ENCODE measurements at regions not wholly inside any gene's neighbourhood (a gene's known extent, or its start where the extent isn't known, plus 50 kb on each side); places are given as distances from the start of the nearest gene placed in this dataset.
"Not testable (repeated sequence)": the region's sequence is repeated elsewhere in the genome, so short reads cannot be mapped to it uniquely, and the experiment has no call there.

GRCh38 chrX:80556148-80556547 is 135.9 kb downstream of the TENT5D start:
- no peak overlapping the region for H3K4me3 ChIP-seq (ENCODE audit: low read depth, low read length)
- TF ChIP-seq CTCF (IDR thresholded peaks at IDR 0.05; ENCODE audit: insufficient read depth, low read length, poor library complexity, severe bottlenecking) = no peak
- H3K27me3 ChIP-seq (ENCODE audit: control insufficient read depth, insufficient read depth, low read length) = no peaks in the 10 kb centered on the region
- DNase-seq (ENCODE audit: low read depth) = no peak
- no peaks in the 10 kb centered on the region for H3K36me3 ChIP-seq (ENCODE audit: control insufficient read depth, insufficient read depth, low read length)

DNA sequence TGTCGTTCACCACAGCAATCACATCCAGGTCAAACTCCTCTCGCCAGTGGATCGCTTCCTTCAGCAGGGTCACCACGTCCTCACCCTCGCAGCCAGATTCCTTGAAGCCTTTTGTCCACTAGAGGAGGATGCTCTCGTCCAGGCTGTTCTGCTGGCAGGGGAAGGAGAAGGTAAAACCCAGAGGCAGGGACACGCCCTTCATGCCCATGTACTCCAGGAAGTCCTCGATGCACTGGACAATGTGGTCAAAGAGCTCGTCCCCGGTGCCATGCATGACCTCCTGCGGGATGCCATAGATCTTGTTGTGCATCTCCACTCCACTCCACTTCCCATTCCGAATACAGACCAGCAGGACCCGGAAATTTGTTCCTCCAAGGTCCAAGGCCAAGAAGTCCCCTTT is 152.4 kb downstream of the TENT5D start:
- TF ChIP-seq CTCF (IDR thresholded peaks at IDR 0.05; ENCODE audit: insufficient read depth, low read length, poor library complexity, severe bottlenecking) = no peak

DNA sequence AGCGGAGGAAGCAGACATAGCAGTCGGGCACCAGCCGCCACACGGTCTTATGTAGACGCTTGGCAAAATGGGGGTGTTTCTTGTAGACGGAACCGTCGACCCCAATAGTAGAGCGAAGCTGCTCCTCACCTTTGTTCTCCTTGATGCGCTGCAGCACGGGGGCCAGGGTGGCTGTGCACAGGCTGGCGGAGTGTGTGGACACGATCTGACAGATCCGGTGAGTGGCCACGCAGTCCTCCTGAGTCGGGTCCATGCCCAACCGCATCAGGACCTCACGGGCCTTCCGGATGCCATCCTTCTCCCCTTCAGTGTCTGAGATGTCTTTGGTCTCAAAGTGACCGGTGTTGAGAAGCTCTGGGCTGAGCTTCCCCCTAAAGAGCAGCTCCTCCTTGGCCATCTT is 153.0 kb downstream of the TENT5D start:
- no peak for DNase-seq (ENCODE audit: low read depth)
- no peak for TF ChIP-seq CTCF (IDR thresholded peaks at IDR 0.05; ENCODE audit: insufficient read depth, low read length, poor library complexity, severe bottlenecking)
- H3K27me3 ChIP-seq (ENCODE audit: control insufficient read depth, insufficient read depth, low read length) = no peaks in the 10 kb centered on the region
- no peak overlapping the region for H3K4me3 ChIP-seq (ENCODE audit: low read depth, low read length)
- no peaks in the 10 kb centered on the region for H3K36me3 ChIP-seq (ENCODE audit: control insufficient read depth, insufficient read depth, low read length)

More for the DNA sequence above, 152.4 kb downstream of the TENT5D start:
- DNase-seq (ENCODE audit: low read depth) = no peak
- H3K27me3 ChIP-seq (ENCODE audit: control insufficient read depth, insufficient read depth, low read length) = no peaks in the 10 kb centered on the region
- H3K4me3 ChIP-seq (ENCODE audit: low read depth, low read length) = no peak overlapping the region
- no peaks in the 10 kb centered on the region for H3K36me3 ChIP-seq (ENCODE audit: control insufficient read depth, insufficient read depth, low read length)

GRCh38 chrX:80574486-80575086 is 154.3 kb downstream of the TENT5D start:
- H3K36me3 ChIP-seq (ENCODE audit: control insufficient read depth, insufficient read depth, low read length); H3K4me3 ChIP-seq (ENCODE audit: low read depth, low read length); H3K27me3 ChIP-seq (ENCODE audit: control insufficient read depth, insufficient read depth, low read length); DNase-seq (ENCODE audit: low read depth): not testable (repeated sequence)

DNA sequence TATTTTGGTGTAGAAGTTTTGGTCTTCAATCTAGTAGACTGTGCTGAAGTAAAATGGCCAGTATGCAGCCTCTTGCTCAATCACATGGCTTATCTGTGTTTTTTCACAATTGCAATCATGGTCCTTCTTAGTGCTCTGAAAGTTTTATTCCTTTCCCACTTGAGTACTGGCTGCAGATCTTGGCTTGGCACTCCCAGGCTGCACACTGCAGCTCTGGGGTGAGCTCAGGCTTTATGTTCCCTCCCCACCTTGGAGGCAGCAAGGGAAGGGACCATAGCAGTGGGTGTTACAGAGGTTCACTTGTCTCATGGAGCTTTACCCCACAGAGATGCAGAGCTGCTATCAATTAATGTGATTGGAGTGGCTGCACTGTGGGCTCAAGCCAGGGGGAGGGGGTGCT is 156.0 kb downstream of the TENT5D start:
- Histone ChIP-seq H3K4me3 (ENCODE audit: low read depth, low read length) (no peak overlapping the region), H3K27me3 (ENCODE audit: control insufficient read depth, insufficient read depth, low read length) (no peaks in the 10 kb centered on the region), H3K36me3 (ENCODE audit: control insufficient read depth, insufficient read depth, low read length) (no peaks in the 10 kb centered on the region)
- no peak for DNase-seq (ENCODE audit: low read depth)
- no peak for TF ChIP-seq CTCF (IDR thresholded peaks at IDR 0.05; ENCODE audit: insufficient read depth, low read length, poor library complexity, severe bottlenecking)

- Histone ChIP-seq H3K27me3 (ENCODE audit: control insufficient read depth, insufficient read depth, low read length) (no peaks in the 10 kb centered on the region), H3K36me3 (ENCODE audit: control insufficient read depth, insufficient read depth, low read length) (no peaks in the 10 kb centered on the region), H3K4me3 (ENCODE audit: low read depth, low read length) (no peak overlapping the region)
- TF ChIP-seq CTCF (IDR thresholded peaks at IDR 0.05; ENCODE audit: insufficient read depth, low read length, poor library complexity, severe bottlenecking) = no peak
- no peak for DNase-seq (ENCODE audit: low read depth)
These were observed 156.7 kb downstream of the TENT5D start for GRCh38 chrX:80576806-80577533.
